GM23338 (cell line): ENCODE measurements at regions not wholly inside any gene's neighbourhood (a gene's known extent, or its start where the extent isn't known, plus 50 kb on each side); places are given as distances from the start of the nearest gene placed in this dataset.

Experiments used
- ATAC-seq: fragments of 200-7000 bp; cut with Tn5 transposase; 3 replicates; pipeline ENCODE4 v1.9.1; 2020
- DNase-seq: peaks from one replicate; pipeline ENCODE4 v3.0.0-alpha.2; 2015; ENCODE audit warnings: low spot score
- H2AFZ ChIP-seq: fragments of 200-600 bp; sonication (generic); 2 replicates; pipeline ENCODE4 v1.8.0; 2016; ENCODE audit warnings: antibody characterized with exemption, mild to moderate bottlenecking, moderate library complexity
- H3F3A ChIP-seq: fragments of 200-600 bp; sonication (generic); replicated peaks from 2 replicates; pipeline ENCODE4 v1.8.0; 2017; ENCODE audit warnings: antibody characterized with exemption, mixed run types, low read depth
- H3K27ac ChIP-seq: fragments of 200-600 bp; sonication (generic); 2 replicates; pipeline ENCODE4 v1.6.1; 2016; ENCODE audit warnings: low read depth
- H3K27me3 ChIP-seq: fragments of 200-600 bp; sonication (generic); 2 replicates; pipeline ENCODE4 v1.8.0; 2016; ENCODE audit warnings: mild to moderate bottlenecking, mixed run types, moderate library complexity; ENCODE audit not compliant: insufficient read depth
- H3K36me3 ChIP-seq: fragments of 200-600 bp; sonication (generic); 2 replicates; pipeline ENCODE4 v1.8.0; 2016; ENCODE audit warnings: mild to moderate bottlenecking; ENCODE audit not compliant: insufficient read depth
- H3K4me1 ChIP-seq: fragments of 200-600 bp; sonication (generic); 2 replicates; pipeline ENCODE4 v1.8.0; 2016; ENCODE audit warnings: mild to moderate bottlenecking, moderate library complexity; ENCODE audit not compliant: insufficient read depth
- H3K4me2 ChIP-seq: fragments of 200-600 bp; sonication (generic); 2 replicates; pipeline ENCODE4 v1.7.1; 2017; ENCODE audit warnings: mixed run types
- H3K4me3 ChIP-seq: fragments of 200-600 bp; sonication (generic); 2 replicates; pipeline ENCODE4 v1.6.1; 2016; ENCODE audit warnings: mixed run types
- H3K79me2 ChIP-seq: fragments of 200-600 bp; sonication (generic); replicated peaks from 2 replicates; pipeline ENCODE4 v1.8.0; 2017; ENCODE audit warnings: mild to moderate bottlenecking; ENCODE audit not compliant: insufficient read depth
- H3K9me2 ChIP-seq: fragments of 200-600 bp; sonication (generic); 2 replicates; pipeline ENCODE4 v1.8.0; 2017; ENCODE audit not compliant: insufficient read depth
- H4K20me1 ChIP-seq: fragments of 200-600 bp; sonication (generic); replicated peaks from 2 replicates; pipeline ENCODE4 v1.8.0; 2017; ENCODE audit warnings: mild to moderate bottlenecking; ENCODE audit not compliant: insufficient read depth
- H3K27ac Mint-ChIP-seq: 2 replicates; pipeline ENCODE4 v1.8.0; 2020; ENCODE audit warnings: inconsistent platforms, mild to moderate bottlenecking, moderate library complexity, mixed read lengths
- H3K27me3 Mint-ChIP-seq: 3 replicates; pipeline ENCODE4 v1.8.0; 2022; ENCODE audit warnings: low read depth, mild to moderate bottlenecking, moderate library complexity, mixed read lengths, inconsistent platforms; ENCODE audit not compliant: insufficient read depth, poor library complexity
- H3K36me3 Mint-ChIP-seq: 3 replicates; pipeline ENCODE4 v1.8.0; 2021; ENCODE audit warnings: low read depth, mild to moderate bottlenecking, inconsistent platforms, moderate library complexity, mixed read lengths
- H3K4me1 Mint-ChIP-seq: 3 replicates; pipeline ENCODE4 v1.8.0; 2020; ENCODE audit warnings: mild to moderate bottlenecking, inconsistent platforms, mixed read lengths
- H3K4me3 Mint-ChIP-seq: 3 replicates; pipeline ENCODE4 v1.8.0; 2021; ENCODE audit warnings: moderate library complexity, mild to moderate bottlenecking, inconsistent platforms, mixed read lengths
- H3K9me3 Mint-ChIP-seq: 3 replicates; pipeline ENCODE4 v1.8.0; 2020; ENCODE audit warnings: moderate library complexity, mild to moderate bottlenecking, inconsistent platforms, mixed read lengths
- CREB1 ChIP-seq: fragments of 250-450 bp; sonication (Bioruptor Pico); IDR thresholded peaks from 2 replicates; pipeline ENCODE4 v1.5.0; 2020; ENCODE audit warnings: low read depth, mild to moderate bottlenecking, moderate library complexity
- EZH2 ChIP-seq: fragments of 200-600 bp; sonication (generic); IDR thresholded peaks from one replicate; pipeline ENCODE4 v1.8.0; 2017; ENCODE audit warnings: antibody characterized with exemption, mild to moderate bottlenecking, low read depth; ENCODE audit not compliant: unreplicated experiment
- EZH2phosphoT487 ChIP-seq: fragments of 200-600 bp; sonication (generic); IDR thresholded peaks from one replicate; pipeline ENCODE4 v1.8.1; 2018; ENCODE audit warnings: antibody characterized with exemption; ENCODE audit not compliant: unreplicated experiment
- JUNB ChIP-seq: IDR thresholded peaks from one replicate; pipeline ENCODE4 v1.6.1; 2016; ENCODE audit warnings: antibody characterized with exemption; ENCODE audit not compliant: unreplicated experiment
- NANOG ChIP-seq: IDR thresholded peaks from 2 replicates; pipeline ENCODE4 v1.6.1; 2016; ENCODE audit warnings: antibody characterized with exemption, borderline replicate concordance
- POLR2AphosphoS5 ChIP-seq: IDR thresholded peaks from 2 replicates; pipeline ENCODE4 v1.6.1; 2016; ENCODE audit warnings: antibody characterized with exemption, low read depth
- STAT1 ChIP-seq: IDR thresholded peaks from one replicate; pipeline ENCODE4 v1.6.1; 2016; ENCODE audit warnings: antibody characterized with exemption; ENCODE audit not compliant: unreplicated experiment
- ZNF114 ChIP-seq: fragments of 250-450 bp; sonication (Bioruptor Pico); IDR thresholded peaks from 2 replicates; pipeline ENCODE4 v1.5.0; 2020; ENCODE audit warnings: mild to moderate bottlenecking, moderate library complexity
- ZNF331 ChIP-seq: fragments of 250-450 bp; sonication (Bioruptor Pico); IDR thresholded peaks from 2 replicates; pipeline ENCODE4 v1.5.0; 2020; ENCODE audit warnings: low read depth, mild to moderate bottlenecking, moderate library complexity
- TF ChIP-seq, protein P1 (sequence below): IDR thresholded peaks from one replicate; pipeline ENCODE4 v1.6.1; 2018; ENCODE audit warnings: antibody characterized with exemption; ENCODE audit not compliant: unreplicated experiment
- TF ChIP-seq, protein P2 (sequence below): IDR thresholded peaks from 2 replicates; pipeline ENCODE4 v1.6.1; 2016; ENCODE audit warnings: antibody characterized with exemption
- TF ChIP-seq, protein P3 (sequence below): fragments of 250-450 bp; sonication (Bioruptor Pico); IDR thresholded peaks from 2 replicates; pipeline ENCODE4 v1.5.0; 2020; ENCODE audit warnings: mild to moderate bottlenecking, moderate library complexity
- TF ChIP-seq, protein P4 (sequence below), 2 experiments: fragments of 200-600 bp in 1 of 2; sonication (generic) in 1 of 2; conservative IDR thresholded peaks; 2 replicates each; pipeline versions ENCODE4 v1.5.1 to v1.6.1; 2016 to 2017; ENCODE audit warnings: antibody characterized with exemption in 2 of 2, low read depth in 2 of 2, mild to moderate bottlenecking in 2 of 2, moderate library complexity in 1 of 2

GRCh38 chr10:10946081-10946480, 71.6 kb upstream of the CELF2 start:
- H3K4me3 ChIP-seq = no peak overlapping the region
- Mint-ChIP-seq H3K9me3 (peaks cover 43% of the 10 kb centered on the region), H3K36me3 (peaks cover 27% of the 10 kb centered on the region), H3K4me3 (no peak overlapping the region), H3K27ac (no peak overlapping the region), H3K4me1 (no peaks in the 10 kb centered on the region), H3K27me3 (peaks cover 1% of the 10 kb centered on the region)
- H3K4me2 ChIP-seq = no peak overlapping the region
- ATAC-seq (no peak), DNase-seq (no peak)
- 0 out of 2 replicates have a peak, but pooled peaks cover 11% of the 10 kb centered on the region for H3K9me2 ChIP-seq
- no peaks in the 10 kb centered on the region for H4K20me1 ChIP-seq
- no peaks in the 10 kb centered on the region for H3F3A ChIP-seq
- TF ChIP-seq EZH2 = no peak
- no peak for TF ChIP-seq EZH2phosphoT487
- TF ChIP-seq ZNF331 = no peak
- TF ChIP-seq POLR2AphosphoS5 = no peak
- TF ChIP-seq STAT1 = no peak
- TF ChIP-seq NANOG = no peak
- no peak for TF ChIP-seq CREB1 (CRISPR knock-in tag)
- TF ChIP-seq JUNB = no peak
- TF ChIP-seq, protein P1, sequence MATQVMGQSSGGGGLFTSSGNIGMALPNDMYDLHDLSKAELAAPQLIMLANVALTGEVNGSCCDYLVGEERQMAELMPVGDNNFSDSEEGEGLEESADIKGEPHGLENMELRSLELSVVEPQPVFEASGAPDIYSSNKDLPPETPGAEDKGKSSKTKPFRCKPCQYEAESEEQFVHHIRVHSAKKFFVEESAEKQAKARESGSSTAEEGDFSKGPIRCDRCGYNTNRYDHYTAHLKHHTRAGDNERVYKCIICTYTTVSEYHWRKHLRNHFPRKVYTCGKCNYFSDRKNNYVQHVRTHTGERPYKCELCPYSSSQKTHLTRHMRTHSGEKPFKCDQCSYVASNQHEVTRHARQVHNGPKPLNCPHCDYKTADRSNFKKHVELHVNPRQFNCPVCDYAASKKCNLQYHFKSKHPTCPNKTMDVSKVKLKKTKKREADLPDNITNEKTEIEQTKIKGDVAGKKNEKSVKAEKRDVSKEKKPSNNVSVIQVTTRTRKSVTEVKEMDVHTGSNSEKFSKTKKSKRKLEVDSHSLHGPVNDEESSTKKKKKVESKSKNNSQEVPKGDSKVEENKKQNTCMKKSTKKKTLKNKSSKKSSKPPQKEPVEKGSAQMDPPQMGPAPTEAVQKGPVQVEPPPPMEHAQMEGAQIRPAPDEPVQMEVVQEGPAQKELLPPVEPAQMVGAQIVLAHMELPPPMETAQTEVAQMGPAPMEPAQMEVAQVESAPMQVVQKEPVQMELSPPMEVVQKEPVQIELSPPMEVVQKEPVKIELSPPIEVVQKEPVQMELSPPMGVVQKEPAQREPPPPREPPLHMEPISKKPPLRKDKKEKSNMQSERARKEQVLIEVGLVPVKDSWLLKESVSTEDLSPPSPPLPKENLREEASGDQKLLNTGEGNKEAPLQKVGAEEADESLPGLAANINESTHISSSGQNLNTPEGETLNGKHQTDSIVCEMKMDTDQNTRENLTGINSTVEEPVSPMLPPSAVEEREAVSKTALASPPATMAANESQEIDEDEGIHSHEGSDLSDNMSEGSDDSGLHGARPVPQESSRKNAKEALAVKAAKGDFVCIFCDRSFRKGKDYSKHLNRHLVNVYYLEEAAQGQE = no peak
- TF ChIP-seq, protein P2, sequence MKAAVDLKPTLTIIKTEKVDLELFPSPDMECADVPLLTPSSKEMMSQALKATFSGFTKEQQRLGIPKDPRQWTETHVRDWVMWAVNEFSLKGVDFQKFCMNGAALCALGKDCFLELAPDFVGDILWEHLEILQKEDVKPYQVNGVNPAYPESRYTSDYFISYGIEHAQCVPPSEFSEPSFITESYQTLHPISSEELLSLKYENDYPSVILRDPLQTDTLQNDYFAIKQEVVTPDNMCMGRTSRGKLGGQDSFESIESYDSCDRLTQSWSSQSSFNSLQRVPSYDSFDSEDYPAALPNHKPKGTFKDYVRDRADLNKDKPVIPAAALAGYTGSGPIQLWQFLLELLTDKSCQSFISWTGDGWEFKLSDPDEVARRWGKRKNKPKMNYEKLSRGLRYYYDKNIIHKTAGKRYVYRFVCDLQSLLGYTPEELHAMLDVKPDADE = no peak
- TF ChIP-seq ZNF114 (CRISPR knock-in tag) = no peak
- TF ChIP-seq, protein P3, sequence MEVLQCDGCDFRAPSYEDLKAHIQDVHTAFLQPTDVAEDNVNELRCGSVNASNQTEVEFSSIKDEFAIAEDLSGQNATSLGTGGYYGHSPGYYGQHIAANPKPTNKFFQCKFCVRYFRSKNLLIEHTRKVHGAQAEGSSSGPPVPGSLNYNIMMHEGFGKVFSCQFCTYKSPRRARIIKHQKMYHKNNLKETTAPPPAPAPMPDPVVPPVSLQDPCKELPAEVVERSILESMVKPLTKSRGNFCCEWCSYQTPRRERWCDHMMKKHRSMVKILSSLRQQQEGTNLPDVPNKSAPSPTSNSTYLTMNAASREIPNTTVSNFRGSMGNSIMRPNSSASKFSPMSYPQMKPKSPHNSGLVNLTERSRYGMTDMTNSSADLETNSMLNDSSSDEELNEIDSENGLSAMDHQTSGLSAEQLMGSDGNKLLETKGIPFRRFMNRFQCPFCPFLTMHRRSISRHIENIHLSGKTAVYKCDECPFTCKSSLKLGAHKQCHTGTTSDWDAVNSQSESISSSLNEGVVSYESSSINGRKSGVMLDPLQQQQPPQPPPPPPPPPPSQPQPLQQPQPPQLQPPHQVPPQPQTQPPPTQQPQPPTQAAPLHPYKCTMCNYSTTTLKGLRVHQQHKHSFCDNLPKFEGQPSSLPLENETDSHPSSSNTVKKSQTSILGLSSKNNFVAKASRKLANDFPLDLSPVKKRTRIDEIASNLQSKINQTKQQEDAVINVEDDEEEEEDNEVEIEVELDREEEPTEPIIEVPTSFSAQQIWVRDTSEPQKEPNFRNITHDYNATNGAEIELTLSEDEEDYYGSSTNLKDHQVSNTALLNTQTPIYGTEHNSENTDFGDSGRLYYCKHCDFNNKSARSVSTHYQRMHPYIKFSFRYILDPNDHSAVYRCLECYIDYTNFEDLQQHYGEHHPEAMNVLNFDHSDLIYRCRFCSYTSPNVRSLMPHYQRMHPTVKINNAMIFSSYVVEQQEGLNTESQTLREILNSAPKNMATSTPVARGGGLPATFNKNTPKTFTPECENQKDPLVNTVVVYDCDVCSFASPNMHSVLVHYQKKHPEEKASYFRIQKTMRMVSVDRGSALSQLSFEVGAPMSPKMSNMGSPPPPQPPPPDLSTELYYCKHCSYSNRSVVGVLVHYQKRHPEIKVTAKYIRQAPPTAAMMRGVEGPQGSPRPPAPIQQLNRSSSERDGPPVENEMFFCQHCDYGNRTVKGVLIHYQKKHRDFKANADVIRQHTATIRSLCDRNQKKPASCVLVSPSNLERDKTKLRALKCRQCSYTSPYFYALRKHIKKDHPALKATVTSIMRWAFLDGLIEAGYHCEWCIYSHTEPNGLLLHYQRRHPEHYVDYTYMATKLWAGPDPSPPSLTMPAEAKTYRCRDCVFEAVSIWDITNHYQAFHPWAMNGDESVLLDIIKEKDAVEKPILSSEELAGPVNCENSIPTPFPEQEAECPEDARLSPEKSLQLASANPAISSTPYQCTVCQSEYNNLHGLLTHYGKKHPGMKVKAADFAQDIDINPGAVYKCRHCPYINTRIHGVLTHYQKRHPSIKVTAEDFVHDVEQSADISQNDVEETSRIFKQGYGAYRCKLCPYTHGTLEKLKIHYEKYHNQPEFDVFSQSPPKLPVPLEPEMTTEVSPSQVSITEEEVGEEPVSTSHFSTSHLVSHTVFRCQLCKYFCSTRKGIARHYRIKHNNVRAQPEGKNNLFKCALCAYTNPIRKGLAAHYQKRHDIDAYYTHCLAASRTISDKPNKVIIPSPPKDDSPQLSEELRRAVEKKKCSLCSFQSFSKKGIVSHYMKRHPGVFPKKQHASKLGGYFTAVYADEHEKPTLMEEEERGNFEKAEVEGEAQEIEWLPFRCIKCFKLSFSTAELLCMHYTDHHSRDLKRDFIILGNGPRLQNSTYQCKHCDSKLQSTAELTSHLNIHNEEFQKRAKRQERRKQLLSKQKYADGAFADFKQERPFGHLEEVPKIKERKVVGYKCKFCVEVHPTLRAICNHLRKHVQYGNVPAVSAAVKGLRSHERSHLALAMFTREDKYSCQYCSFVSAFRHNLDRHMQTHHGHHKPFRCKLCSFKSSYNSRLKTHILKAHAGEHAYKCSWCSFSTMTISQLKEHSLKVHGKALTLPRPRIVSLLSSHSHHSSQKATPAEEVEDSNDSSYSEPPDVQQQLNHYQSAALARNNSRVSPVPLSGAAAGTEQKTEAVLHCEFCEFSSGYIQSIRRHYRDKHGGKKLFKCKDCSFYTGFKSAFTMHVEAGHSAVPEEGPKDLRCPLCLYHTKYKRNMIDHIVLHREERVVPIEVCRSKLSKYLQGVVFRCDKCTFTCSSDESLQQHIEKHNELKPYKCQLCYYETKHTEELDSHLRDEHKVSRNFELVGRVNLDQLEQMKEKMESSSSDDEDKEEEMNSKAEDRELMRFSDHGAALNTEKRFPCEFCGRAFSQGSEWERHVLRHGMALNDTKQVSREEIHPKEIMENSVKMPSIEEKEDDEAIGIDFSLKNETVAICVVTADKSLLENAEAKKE (CRISPR knock-in tag) = no peak
- TF ChIP-seq, protein P4, sequence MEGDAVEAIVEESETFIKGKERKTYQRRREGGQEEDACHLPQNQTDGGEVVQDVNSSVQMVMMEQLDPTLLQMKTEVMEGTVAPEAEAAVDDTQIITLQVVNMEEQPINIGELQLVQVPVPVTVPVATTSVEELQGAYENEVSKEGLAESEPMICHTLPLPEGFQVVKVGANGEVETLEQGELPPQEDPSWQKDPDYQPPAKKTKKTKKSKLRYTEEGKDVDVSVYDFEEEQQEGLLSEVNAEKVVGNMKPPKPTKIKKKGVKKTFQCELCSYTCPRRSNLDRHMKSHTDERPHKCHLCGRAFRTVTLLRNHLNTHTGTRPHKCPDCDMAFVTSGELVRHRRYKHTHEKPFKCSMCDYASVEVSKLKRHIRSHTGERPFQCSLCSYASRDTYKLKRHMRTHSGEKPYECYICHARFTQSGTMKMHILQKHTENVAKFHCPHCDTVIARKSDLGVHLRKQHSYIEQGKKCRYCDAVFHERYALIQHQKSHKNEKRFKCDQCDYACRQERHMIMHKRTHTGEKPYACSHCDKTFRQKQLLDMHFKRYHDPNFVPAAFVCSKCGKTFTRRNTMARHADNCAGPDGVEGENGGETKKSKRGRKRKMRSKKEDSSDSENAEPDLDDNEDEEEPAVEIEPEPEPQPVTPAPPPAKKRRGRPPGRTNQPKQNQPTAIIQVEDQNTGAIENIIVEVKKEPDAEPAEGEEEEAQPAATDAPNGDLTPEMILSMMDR (conservative IDR thresholded peaks at IDR 0.05; ENCODE audit: low read depth in 2 of 2) = no peak
- H2AFZ ChIP-seq = no peak overlapping the region
- H3K27ac ChIP-seq = no peak overlapping the region
- no peaks in the 10 kb centered on the region for H3K79me2 ChIP-seq
- no peaks in the 10 kb centered on the region for H3K27me3 ChIP-seq
- H3K4me1 ChIP-seq = no peaks in the 10 kb centered on the region
- H3K36me3 ChIP-seq = peaks cover 2% of the 10 kb centered on the region; the same call in 1 of the 2 replicates
